Endothelial cell of umbilical vein (primary cell): ENCODE measurements at regions not wholly inside any gene's neighbourhood (a gene's known extent, or its start where the extent isn't known, plus 50 kb on each side); places are given as distances from the start of the nearest gene placed in this dataset.

ENCODE experiments used
- CTCF ChIP-seq, 2 donors: IDR thresholded peaks; 1 replicate in 1 of 2; 2 replicates in 1 of 2; pipeline ENCODE4 v1.5.1; 2011; ENCODE audit warnings: low read length in 2 of 2, mild to moderate bottlenecking in 2 of 2, moderate library complexity in 2 of 2, control low read depth in 1 of 2, inconsistent platforms in 1 of 2, low read depth in 1 of 2; ENCODE audit not compliant: insufficient read depth in 1 of 2; ENCODE audit errors: extremely low read depth in 1 of 2
- EZH2 ChIP-seq: IDR thresholded peaks from 2 replicates; pipeline ENCODE4 v1.6.1; 2012; ENCODE audit warnings: borderline replicate concordance, low read depth, mild to moderate bottlenecking, moderate library complexity, low read length, inconsistent platforms; ENCODE audit not compliant: severe bottlenecking
- JUN ChIP-seq: IDR thresholded peaks from 2 replicates; pipeline ENCODE4 v1.6.1; 2011; ENCODE audit warnings: borderline replicate concordance, low read depth; ENCODE audit not compliant: insufficient read length, insufficient read depth
- MYC ChIP-seq: IDR thresholded peaks from one replicate; pipeline ENCODE4 v1.6.1; 2011; ENCODE audit warnings: mild to moderate bottlenecking, low read depth, low read length
- POLR2A ChIP-seq: IDR thresholded peaks from 2 replicates; pipeline ENCODE4 v1.6.1; 2012; ENCODE audit warnings: low read depth, mild to moderate bottlenecking, control low read depth, low read length
- POLR2AphosphoS5 ChIP-seq: IDR thresholded peaks from 2 replicates; pipeline ENCODE4 v1.6.1; 2012; ENCODE audit warnings: low read depth, mild to moderate bottlenecking, control low read depth, low read length, moderate library complexity; ENCODE audit not compliant: insufficient read depth
- TF ChIP-seq, protein P1 (sequence below): IDR thresholded peaks from 2 replicates; pipeline ENCODE4 v1.6.1; 2011; ENCODE audit not compliant: insufficient read depth, insufficient read length

DNA sequence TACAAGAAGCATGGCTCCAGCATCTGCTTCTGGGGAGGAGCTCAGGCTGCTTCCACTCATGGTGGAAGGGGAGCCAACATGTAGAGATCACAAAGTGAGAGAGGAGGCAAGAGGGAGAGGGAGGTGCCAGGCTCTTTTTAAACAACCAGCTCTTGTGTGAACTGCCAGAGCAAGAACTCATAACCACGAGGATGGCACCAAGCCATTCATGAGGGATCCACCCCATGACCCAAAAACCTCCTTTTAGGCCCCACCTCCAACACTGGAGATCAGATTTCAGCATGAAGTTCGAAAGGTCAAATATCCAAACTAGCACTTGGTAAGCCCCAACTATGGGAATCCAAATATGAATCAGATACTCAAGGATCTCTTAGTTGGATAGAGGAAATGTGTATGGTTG is 131.2 kb downstream of the RXFP2 start:
- TF ChIP-seq CTCF (IDR thresholded peaks at IDR 0.05; ENCODE audit: extremely low read depth in 1 of 2, insufficient read depth in 1 of 2, low read depth in 1 of 2, low read length in 2 of 2) (no peak), POLR2A (no peak), JUN (no peak), EZH2 (no peak), POLR2AphosphoS5 (no peak), MYC (no peak)
- TF ChIP-seq, protein P1, sequence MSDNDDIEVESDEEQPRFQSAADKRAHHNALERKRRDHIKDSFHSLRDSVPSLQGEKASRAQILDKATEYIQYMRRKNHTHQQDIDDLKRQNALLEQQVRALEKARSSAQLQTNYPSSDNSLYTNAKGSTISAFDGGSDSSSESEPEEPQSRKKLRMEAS = no peak
